Choroid plexus epithelial cell (primary cell): ENCODE measurements at regions not wholly inside any gene's neighbourhood (a gene's known extent, or its start where the extent isn't known, plus 50 kb on each side); places are given as distances from the start of the nearest gene placed in this dataset.

ENCODE experiments used
- DNase-seq: peaks from one replicate; pipeline ENCODE4 v3.0.0-alpha.2; 2010; ENCODE audit warnings: low read depth
- H3K4me3 ChIP-seq: 2 replicates; pipeline ENCODE4 v1.5.1; 2011; ENCODE audit warnings: low read depth, mild to moderate bottlenecking, control low read depth, low read length, moderate library complexity
- CTCF ChIP-seq: conservative IDR thresholded peaks from 2 replicates; pipeline ENCODE4 v1.5.1; 2011; ENCODE audit warnings: low read depth, mild to moderate bottlenecking, control low read depth, inconsistent platforms, low read length, moderate library complexity

GRCh38 chr2:83528767-83529166 lies 930.3 kb downstream of the SUCLG1 start:
- no peak overlapping the region for H3K4me3 ChIP-seq
- TF ChIP-seq CTCF: no peak
- no peak for DNase-seq

GRCh38 chr2:83522891-83523493 lies 936.1 kb downstream of the SUCLG1 start:
- DNase-seq: no peak
- TF ChIP-seq CTCF: no peak
- no peak overlapping the region for H3K4me3 ChIP-seq

GRCh38 chr2:83517727-83518368 lies 941.2 kb downstream of the SUCLG1 start:
- no peak overlapping the region for H3K4me3 ChIP-seq
- no peak for DNase-seq
- no peak for TF ChIP-seq CTCF

DNA sequence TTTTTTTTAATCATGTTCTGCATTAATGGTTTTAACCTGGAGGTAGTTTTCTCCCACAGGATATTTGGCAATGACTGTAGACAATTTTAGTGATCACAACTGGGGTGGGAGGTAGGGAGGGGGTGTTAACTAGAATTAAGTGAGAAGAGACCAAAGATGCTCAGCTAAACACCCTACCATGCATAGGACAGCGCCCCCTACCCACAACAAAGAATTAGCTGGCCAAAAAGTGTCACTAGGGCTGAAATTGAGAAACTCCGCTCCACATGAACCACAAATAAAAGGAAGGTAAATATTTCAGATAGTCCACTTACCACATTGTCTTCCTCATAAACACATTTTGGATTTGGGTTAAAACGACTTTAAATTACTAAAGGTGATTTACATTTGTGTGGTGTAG lies 942.6 kb downstream of the SUCLG1 start:
- no peak overlapping the region for H3K4me3 ChIP-seq
- TF ChIP-seq CTCF: no peak
- no peak for DNase-seq

DNA sequence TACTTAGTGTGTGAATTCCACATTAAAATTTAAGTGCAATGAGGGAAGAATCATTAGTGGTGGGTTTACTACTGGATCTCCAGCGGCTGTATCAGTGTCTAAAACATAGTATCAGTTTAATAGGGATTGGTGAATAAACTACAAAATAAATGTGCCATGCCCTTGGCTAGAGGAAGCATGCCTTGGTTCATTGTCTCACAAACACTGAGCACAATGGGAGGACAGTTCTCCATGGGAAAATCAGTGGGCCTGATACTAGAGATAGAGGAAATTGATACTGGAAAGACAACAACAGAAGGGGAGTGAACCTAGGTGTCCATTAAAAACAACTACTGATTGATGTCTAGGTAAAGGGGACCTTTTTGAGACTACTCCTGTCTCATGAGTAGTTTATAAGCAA lies 971.6 kb downstream of the SUCLG1 start:
- DNase-seq: no peak
- no peak for TF ChIP-seq CTCF
- H3K4me3 ChIP-seq: no peak overlapping the region

DNA sequence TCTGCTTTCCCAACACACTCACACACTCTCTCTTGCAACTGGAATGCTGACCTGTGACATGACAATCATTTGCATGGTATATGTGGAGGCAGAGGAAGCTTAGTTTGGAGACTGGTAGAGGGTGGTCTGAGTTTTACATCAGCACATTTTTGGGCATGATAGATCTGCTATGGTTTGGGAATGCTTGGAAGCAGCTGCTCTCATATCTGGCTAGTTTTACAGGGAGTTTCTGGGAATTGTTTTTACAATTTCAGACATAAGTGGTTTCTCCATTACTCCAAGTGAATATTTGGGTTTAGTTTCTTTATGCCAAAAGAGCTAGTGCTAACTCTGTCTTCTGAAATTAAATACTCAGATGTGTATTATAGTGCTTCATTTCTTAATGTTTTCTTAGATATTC lies 977.6 kb downstream of the SUCLG1 start:
- TF ChIP-seq CTCF: no peak
- no peak for DNase-seq
- H3K4me3 ChIP-seq: no peak overlapping the region

- no peak for TF ChIP-seq CTCF
- no peak for DNase-seq
These were observed 981.0 kb downstream of the SUCLG1 start for GRCh38 chr2:83478037-83478436.

More at GRCh38 chr2:83478037-83478436, 981.0 kb downstream of the SUCLG1 start:
- no peak overlapping the region for H3K4me3 ChIP-seq
